GM23248 (cell line): ENCODE measurements at regions not wholly inside any gene's neighbourhood (a gene's known extent, or its start where the extent isn't known, plus 50 kb on each side); places are given as distances from the start of the nearest gene placed in this dataset.

Experiments
- EZH2 ChIP-seq: fragments of 200-600 bp; sonication (generic); IDR thresholded peaks from 2 replicates; pipeline ENCODE4 v1.6.1; 2018; ENCODE audit warnings: antibody characterized with exemption, mild to moderate bottlenecking; ENCODE audit not compliant: insufficient read depth, poor library complexity, severe bottlenecking
- EZH2phosphoT487 ChIP-seq: fragments of 200-600 bp; sonication (generic); IDR thresholded peaks from 2 replicates; pipeline ENCODE4 v1.6.1; 2018; ENCODE audit warnings: antibody characterized with exemption, moderate library complexity, mild to moderate bottlenecking, low read depth; ENCODE audit not compliant: insufficient read depth

GRCh38 chr2:193695367-193695766 lies 1500.6 kb upstream of the TMEFF2 start:
- TF ChIP-seq EZH2 (no peak), EZH2phosphoT487 (no peak)
